Natural killer cell (primary cell): ENCODE measurements at regions not wholly inside any gene's neighbourhood (a gene's known extent, or its start where the extent isn't known, plus 50 kb on each side); places are given as distances from the start of the nearest gene placed in this dataset.

ENCODE experiments used
- ATAC-seq, 3 donors: fragments of 150-1000 bp in 2 of 3; fragments of 200-7000 bp in 1 of 3; cut with Tn5 transposase; 1 replicate in 1 of 3; 2 replicates in 2 of 3; pipeline ENCODE4 v1.10.0; 2021; ENCODE audit warnings: mild to moderate bottlenecking in 2 of 3, moderate library complexity in 2 of 3
- DNase-seq, 2 donors: peaks; one replicate each; pipeline versions ENCODE4 v3.0.0 to v3.0.0-alpha.2; 2013 to 2021; ENCODE audit warnings: mixed read lengths in 1 of 2
- H3K27ac ChIP-seq: one replicate; pipeline ENCODE4 v1.5.1; 2013; ENCODE audit warnings: mild to moderate bottlenecking, low read length
- H3K27me3 ChIP-seq: one replicate; pipeline ENCODE4 v1.6.1; 2013; ENCODE audit warnings: low read length; ENCODE audit not compliant: control insufficient read depth, insufficient read depth
- H3K36me3 ChIP-seq: one replicate; pipeline ENCODE4 v1.6.1; 2013; ENCODE audit warnings: low read length; ENCODE audit not compliant: control insufficient read depth, insufficient read depth
- H3K4me1 ChIP-seq: one replicate; pipeline ENCODE4 v1.6.1; 2013; ENCODE audit warnings: low read length; ENCODE audit not compliant: control insufficient read depth, insufficient read depth
- H3K4me3 ChIP-seq: one replicate; pipeline ENCODE4 v1.5.1; 2013; ENCODE audit warnings: low read length
- H3K9me3 ChIP-seq: one replicate; pipeline ENCODE4 v1.6.1; 2013; ENCODE audit warnings: low read length; ENCODE audit not compliant: control insufficient read depth, insufficient read depth
- H3K27ac Mint-ChIP-seq, 2 donors: one replicate each; pipeline ENCODE4 v1.8.0; 2022; ENCODE audit warnings: mild to moderate bottlenecking in 2 of 2, mixed read lengths in 2 of 2, moderate library complexity in 1 of 2
- H3K27me3 Mint-ChIP-seq, 2 donors: one replicate each; pipeline ENCODE4 v1.8.0; 2022; ENCODE audit warnings: low read depth in 2 of 2, mixed read lengths in 2 of 2
- H3K36me3 Mint-ChIP-seq: one replicate; pipeline ENCODE4 v1.8.0; 2022; ENCODE audit warnings: mixed read lengths
- H3K4me1 Mint-ChIP-seq, 2 donors: one replicate each; pipeline ENCODE4 v1.8.0; 2022; ENCODE audit warnings: mixed read lengths in 2 of 2
- H3K4me3 Mint-ChIP-seq: one replicate; pipeline ENCODE4 v1.8.0; 2022; ENCODE audit warnings: mild to moderate bottlenecking, moderate library complexity, mixed read lengths
- H3K9me3 Mint-ChIP-seq, 2 donors: one replicate each; pipeline ENCODE4 v1.8.0; 2022; ENCODE audit warnings: mixed read lengths in 2 of 2
- CTCF ChIP-seq: fragments of 200-600 bp; IDR thresholded peaks from one replicate; pipeline ENCODE4 v1.8.0; 2022; ENCODE audit warnings: antibody characterized with exemption
- WGBS: methylation state at CpG from one replicate; pipeline ENCODE4 v1.1.7; 2013; ENCODE audit warnings: missing lambda C conversion rate; ENCODE audit not compliant: insufficient coverage; 5-methylcytosine and 5-hydroxymethylcytosine counted together
- intact Hi-C: fragments of 100-400 bp; cut with micrococcal nuclease; formaldehyde crosslinking; loops from one replicate; pipeline ENCODE4 v1.14.2; 2022

- intact Hi-C loops: no loop called here
- H3K27ac Mint-ChIP-seq: no peak overlapping the region
- WGBS: 100% methylated on average over 1 of the region's 1 CpG
- H3K27me3 ChIP-seq: no peaks in the 10 kb centered on the region
- no peaks in the 10 kb centered on the region for H3K4me1 ChIP-seq
- no peaks in the 10 kb centered on the region for H3K4me1 Mint-ChIP-seq
- no peaks in the 10 kb centered on the region for H3K36me3 ChIP-seq
- no peaks in the 10 kb centered on the region for H3K9me3 ChIP-seq
- no peaks in the 10 kb centered on the region for H3K36me3 Mint-ChIP-seq
- ATAC-seq (no peak), DNase-seq (no peak)
- no peak for TF ChIP-seq CTCF
- no peaks in the 10 kb centered on the region for H3K9me3 Mint-ChIP-seq
- H3K27ac ChIP-seq: no peak overlapping the region
- H3K4me3 ChIP-seq: no peak overlapping the region
- H3K27me3 Mint-ChIP-seq: peaks cover 14 to 20% of the 10 kb centered on the region in 2 donors
- no peak overlapping the region for H3K4me3 Mint-ChIP-seq
Measured at GRCh38 chr2:30039101-30039500, 107.7 kb upstream of the YPEL5 start.

- Histone ChIP-seq H3K27me3 (no peaks in the 10 kb centered on the region), H3K4me3 (no peak overlapping the region), H3K9me3 (no peaks in the 10 kb centered on the region), H3K27ac (no peak overlapping the region), H3K4me1 (no peaks in the 10 kb centered on the region), H3K36me3 (no peaks in the 10 kb centered on the region)
- Mint-ChIP-seq H3K36me3 (no peaks in the 10 kb centered on the region), H3K4me3 (no peak overlapping the region), H3K27ac (no peak overlapping the region), H3K4me1 (no peaks in the 10 kb centered on the region), H3K27me3 (peaks cover 13 to 27% of the 10 kb centered on the region in 2 donors), H3K9me3 (no peaks in the 10 kb centered on the region)
- DNase-seq (no peak), ATAC-seq (no peak)
- WGBS: 91% methylated on average over 1 of the region's 1 CpG
- intact Hi-C loops: no loop called here
- no peak for TF ChIP-seq CTCF
Measured at GRCh38 chr2:30040147-30040546, 106.7 kb upstream of the YPEL5 start.

GRCh38 chr2:30041884-30042283, 104.9 kb upstream of the YPEL5 start:
- H3K9me3 Mint-ChIP-seq: no peaks in the 10 kb centered on the region
- H3K36me3 ChIP-seq: no peaks in the 10 kb centered on the region
- DNase-seq (no peak), ATAC-seq (no peak)
- no peak overlapping the region for H3K27ac ChIP-seq
- H3K27ac Mint-ChIP-seq: no peak overlapping the region
- 80% methylated on average over 5 of the region's 5 CpGs for WGBS
- no peaks in the 10 kb centered on the region for H3K27me3 ChIP-seq
- no peak overlapping the region for H3K4me3 Mint-ChIP-seq
- H3K36me3 Mint-ChIP-seq: no peaks in the 10 kb centered on the region
- intact Hi-C loops: no loop called here
- TF ChIP-seq CTCF: no peak
- H3K27me3 Mint-ChIP-seq: peaks cover 12 to 32% of the 10 kb centered on the region in 2 donors
- H3K4me3 ChIP-seq: no peak overlapping the region
- no peaks in the 10 kb centered on the region for H3K4me1 ChIP-seq
- H3K4me1 Mint-ChIP-seq: no peaks in the 10 kb centered on the region
- no peaks in the 10 kb centered on the region for H3K9me3 ChIP-seq

- H3K4me1 ChIP-seq: no peaks in the 10 kb centered on the region
- no peak overlapping the region for H3K4me3 ChIP-seq
- H3K27me3 ChIP-seq: no peaks in the 10 kb centered on the region
- H3K27me3 Mint-ChIP-seq: peaks cover 20 to 46% of the 10 kb centered on the region in 2 donors
- H3K4me1 Mint-ChIP-seq: no peaks in the 10 kb centered on the region
- no peak overlapping the region for H3K27ac ChIP-seq
- H3K4me3 Mint-ChIP-seq: no peak overlapping the region
- no peaks in the 10 kb centered on the region for H3K9me3 ChIP-seq
- H3K36me3 Mint-ChIP-seq: no peaks in the 10 kb centered on the region
- H3K9me3 Mint-ChIP-seq: no peaks in the 10 kb centered on the region
- H3K27ac Mint-ChIP-seq: no peak overlapping the region
- intact Hi-C loops: no loop called here
- TF ChIP-seq CTCF: no peak
- DNase-seq (no peak), ATAC-seq (no peak)
- WGBS: 92% methylated on average over 1 of the region's 2 CpGs
- no peaks in the 10 kb centered on the region for H3K36me3 ChIP-seq
Measured at GRCh38 chr2:30046396-30046795, 100.4 kb upstream of the YPEL5 start.
